ENCODE measurements at regions not wholly inside any gene's neighbourhood (a gene's known extent, or its start where the extent isn't known, plus 50 kb on each side); places are given as distances from the start of the nearest gene placed in this dataset.
"Not testable (repeated sequence)": the region's sequence is repeated elsewhere in the genome, so short reads cannot be mapped to it uniquely, and the experiment has no call there.

- no peak for TF ChIP-seq JUND (IDR thresholded peaks at IDR 0.05; ENCODE audit: low read depth)
- no peak for DNase-seq (ENCODE audit: low read depth in 1 of 2, low spot score in 1 of 2)
- in situ Hi-C loops (cut with HindIII; ENCODE audit: low pct_unique_long_range_greater_than_20kb, low sequenced_read_pairs) = no loop called here
These were observed 249.5 kb upstream of the KCNG1 start for GRCh38 chr20:51272401-51272800.

- DNase-seq (ENCODE audit: low read depth in 1 of 2, low spot score in 1 of 2) = no peak
- in situ Hi-C loops (cut with HindIII; ENCODE audit: low pct_unique_long_range_greater_than_20kb, low sequenced_read_pairs) = no loop called here
- TF ChIP-seq JUND (IDR thresholded peaks at IDR 0.05; ENCODE audit: low read depth) = no peak
These were observed 249.0 kb upstream of the KCNG1 start for GRCh38 chr20:51271931-51272330.

- in situ Hi-C loops (cut with HindIII; ENCODE audit: low pct_unique_long_range_greater_than_20kb, low sequenced_read_pairs); DNase-seq (ENCODE audit: low read depth in 1 of 2, low spot score in 1 of 2): not testable (repeated sequence)
These were observed 248.4 kb upstream of the KCNG1 start for GRCh38 chr20:51271289-51271688.

GRCh38 chr20:51269671-51270070 is 246.8 kb upstream of the KCNG1 start:
- in situ Hi-C loops (cut with HindIII; ENCODE audit: low pct_unique_long_range_greater_than_20kb, low sequenced_read_pairs) = no loop called here
- no peak for DNase-seq (ENCODE audit: low read depth in 1 of 2, low spot score in 1 of 2)
- TF ChIP-seq JUND (IDR thresholded peaks at IDR 0.05; ENCODE audit: low read depth) = no peak

- DNase-seq (ENCODE audit: low read depth in 1 of 2, low spot score in 1 of 2) = no peak
- in situ Hi-C loops (cut with HindIII; ENCODE audit: low pct_unique_long_range_greater_than_20kb, low sequenced_read_pairs) = no loop called here
These were observed 244.8 kb upstream of the KCNG1 start for GRCh38 chr20:51267679-51268078.

GRCh38 chr20:51266353-51266752 is 243.4 kb upstream of the KCNG1 start:
- no peak for TF ChIP-seq JUND (IDR thresholded peaks at IDR 0.05; ENCODE audit: low read depth)
- in situ Hi-C loops (cut with HindIII; ENCODE audit: low pct_unique_long_range_greater_than_20kb, low sequenced_read_pairs) = no loop called here
- DNase-seq (ENCODE audit: low read depth in 1 of 2, low spot score in 1 of 2) = no peak

More at GRCh38 chr20:51267679-51268078, 244.8 kb upstream of the KCNG1 start:
- TF ChIP-seq JUND (IDR thresholded peaks at IDR 0.05; ENCODE audit: low read depth) = no peak

GRCh38 chr20:51265361-51265760 is 242.5 kb upstream of the KCNG1 start:
- in situ Hi-C loops (cut with HindIII; ENCODE audit: low pct_unique_long_range_greater_than_20kb, low sequenced_read_pairs) = no loop called here

GRCh38 chr20:51262240-51262639 is 239.3 kb upstream of the KCNG1 start:
- in situ Hi-C loops (cut with HindIII; ENCODE audit: low pct_unique_long_range_greater_than_20kb, low sequenced_read_pairs) = no loop called here
- no peak for DNase-seq (ENCODE audit: low read depth in 1 of 2, low spot score in 1 of 2)
- no peak for TF ChIP-seq JUND (IDR thresholded peaks at IDR 0.05; ENCODE audit: low read depth)

More at GRCh38 chr20:51265361-51265760, 242.5 kb upstream of the KCNG1 start:
- DNase-seq (ENCODE audit: low read depth in 1 of 2, low spot score in 1 of 2) = no peak
- TF ChIP-seq JUND (IDR thresholded peaks at IDR 0.05; ENCODE audit: low read depth) = no peak

- TF ChIP-seq JUND (IDR thresholded peaks at IDR 0.05; ENCODE audit: low read depth) = no peak
- in situ Hi-C loops (cut with HindIII; ENCODE audit: low pct_unique_long_range_greater_than_20kb, low sequenced_read_pairs) = no loop called here
- DNase-seq (ENCODE audit: low read depth in 1 of 2, low spot score in 1 of 2) = no peak
These were observed 236.5 kb upstream of the KCNG1 start for GRCh38 chr20:51259455-51259854.

GRCh38 chr20:51258582-51259165 is 235.8 kb upstream of the KCNG1 start:
- no peak for TF ChIP-seq JUND (IDR thresholded peaks at IDR 0.05; ENCODE audit: low read depth)
- DNase-seq (ENCODE audit: low read depth in 1 of 2, low spot score in 1 of 2) = no peak
- in situ Hi-C loops (cut with HindIII; ENCODE audit: low pct_unique_long_range_greater_than_20kb, low sequenced_read_pairs) = no loop called here

- no peak for TF ChIP-seq JUND (IDR thresholded peaks at IDR 0.05; ENCODE audit: low read depth)
- in situ Hi-C loops (cut with HindIII; ENCODE audit: low pct_unique_long_range_greater_than_20kb, low sequenced_read_pairs) = no loop called here
- no peak for DNase-seq (ENCODE audit: low read depth in 1 of 2, low spot score in 1 of 2)
These were observed 232.5 kb upstream of the KCNG1 start for GRCh38 chr20:51255417-51255816.

GRCh38 chr20:51253280-51253679 is 230.4 kb upstream of the KCNG1 start:
- DNase-seq (ENCODE audit: low read depth in 1 of 2, low spot score in 1 of 2) = no peak
- in situ Hi-C loops (cut with HindIII; ENCODE audit: low pct_unique_long_range_greater_than_20kb, low sequenced_read_pairs) = no loop called here
- TF ChIP-seq JUND (IDR thresholded peaks at IDR 0.05; ENCODE audit: low read depth) = no peak

GRCh38 chr20:51249781-51250180 is 226.9 kb upstream of the KCNG1 start:
- DNase-seq (ENCODE audit: low read depth in 1 of 2, low spot score in 1 of 2) = no peak
- TF ChIP-seq JUND (IDR thresholded peaks at IDR 0.05; ENCODE audit: low read depth) = no peak
- in situ Hi-C loops (cut with HindIII; ENCODE audit: low pct_unique_long_range_greater_than_20kb, low sequenced_read_pairs) = no loop called here

GRCh38 chr20:51249215-51249614 is 226.3 kb upstream of the KCNG1 start:
- in situ Hi-C loops (cut with HindIII; ENCODE audit: low pct_unique_long_range_greater_than_20kb, low sequenced_read_pairs) = no loop called here
- DNase-seq (ENCODE audit: low read depth in 1 of 2, low spot score in 1 of 2) = no peak
- TF ChIP-seq JUND (IDR thresholded peaks at IDR 0.05; ENCODE audit: low read depth) = no peak
